ENCODE measurements at regions not wholly inside any gene's neighbourhood (a gene's known extent, or its start where the extent isn't known, plus 50 kb on each side); places are given as distances from the start of the nearest gene placed in this dataset.

DNA sequence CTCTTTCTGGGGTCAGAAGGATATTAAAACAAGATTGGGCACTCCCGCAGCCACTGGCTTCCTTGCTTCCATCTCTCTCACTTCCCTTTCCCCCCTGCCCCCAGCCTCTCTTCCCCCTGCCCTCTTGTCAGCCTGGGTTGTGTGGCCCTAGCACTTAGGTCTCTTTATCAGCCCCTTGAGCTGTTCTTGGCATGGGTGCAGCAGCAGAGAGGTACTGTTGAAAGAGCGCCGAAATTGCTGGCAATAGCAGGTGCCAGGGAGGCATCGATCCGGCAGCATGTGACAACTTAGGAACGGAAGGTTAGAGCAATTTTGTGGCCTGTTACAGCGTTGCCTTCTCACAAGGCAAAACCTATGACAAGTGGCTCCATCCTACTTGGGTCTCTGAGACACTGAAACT is 333.1 kb upstream of the IGFBP7 start:
- POLR2A ChIA-PET, result no interaction called here
- no peak for DNase-seq (ENCODE audit: low read depth, low spot score)

DNA sequence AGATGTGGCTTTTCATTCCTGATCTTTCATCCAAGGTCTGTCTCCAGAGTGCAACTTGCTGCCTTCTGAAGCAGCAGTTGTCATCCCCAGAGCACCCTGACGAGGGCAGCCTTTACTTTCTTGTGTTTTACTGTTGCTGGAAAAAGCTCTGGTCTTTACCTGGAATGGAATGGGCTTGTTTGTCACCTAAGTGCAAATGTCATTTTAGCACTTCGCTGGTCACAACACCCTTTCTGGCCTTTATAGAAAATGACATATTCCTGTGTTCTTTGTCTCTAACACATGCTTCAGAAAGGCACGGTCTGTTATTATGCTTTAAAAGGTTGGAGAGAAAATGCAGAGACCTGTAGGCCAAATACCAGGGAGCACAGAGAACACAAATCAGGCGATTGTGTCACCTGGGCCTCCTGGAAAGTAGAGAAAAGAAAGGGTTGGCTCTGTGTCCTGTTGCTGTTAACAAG is 332.7 kb upstream of the IGFBP7 start:
- Histone ChIP-seq H3K27me3 (ENCODE audit: control insufficient read depth, insufficient read depth, low read length) (no peaks in the 10 kb centered on the region; the same call in 1 of the 2 replicates), H3K36me3 (ENCODE audit: control insufficient read depth, insufficient read depth, low read length) (no peaks in the 10 kb centered on the region), H3K9me3 (ENCODE audit: control insufficient read depth, insufficient read depth, low read depth, low read length) (no peaks in the 10 kb centered on the region), H3K27ac (ENCODE audit: low read length) (no peak overlapping the region), H3K4me3 (ENCODE audit: low read depth in 2 of 2, low read length in 2 of 2) (no peak overlapping the region), H3K4me1 (ENCODE audit: control insufficient read depth, insufficient read depth, low read length) (no peaks in the 10 kb centered on the region)
- intact Hi-C loops (cut with micrococcal nuclease; ENCODE audit: unreplicated experiment), result no loop called here
- TF ChIP-seq, protein P1, sequence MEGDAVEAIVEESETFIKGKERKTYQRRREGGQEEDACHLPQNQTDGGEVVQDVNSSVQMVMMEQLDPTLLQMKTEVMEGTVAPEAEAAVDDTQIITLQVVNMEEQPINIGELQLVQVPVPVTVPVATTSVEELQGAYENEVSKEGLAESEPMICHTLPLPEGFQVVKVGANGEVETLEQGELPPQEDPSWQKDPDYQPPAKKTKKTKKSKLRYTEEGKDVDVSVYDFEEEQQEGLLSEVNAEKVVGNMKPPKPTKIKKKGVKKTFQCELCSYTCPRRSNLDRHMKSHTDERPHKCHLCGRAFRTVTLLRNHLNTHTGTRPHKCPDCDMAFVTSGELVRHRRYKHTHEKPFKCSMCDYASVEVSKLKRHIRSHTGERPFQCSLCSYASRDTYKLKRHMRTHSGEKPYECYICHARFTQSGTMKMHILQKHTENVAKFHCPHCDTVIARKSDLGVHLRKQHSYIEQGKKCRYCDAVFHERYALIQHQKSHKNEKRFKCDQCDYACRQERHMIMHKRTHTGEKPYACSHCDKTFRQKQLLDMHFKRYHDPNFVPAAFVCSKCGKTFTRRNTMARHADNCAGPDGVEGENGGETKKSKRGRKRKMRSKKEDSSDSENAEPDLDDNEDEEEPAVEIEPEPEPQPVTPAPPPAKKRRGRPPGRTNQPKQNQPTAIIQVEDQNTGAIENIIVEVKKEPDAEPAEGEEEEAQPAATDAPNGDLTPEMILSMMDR (IDR thresholded peaks at IDR 0.05), result peak; percentile 79
- no peak for TF ChIP-seq TCF7L2 (IDR thresholded peaks at IDR 0.05; ENCODE audit: low read depth, low read length)
- TF ChIP-seq, protein P2, sequence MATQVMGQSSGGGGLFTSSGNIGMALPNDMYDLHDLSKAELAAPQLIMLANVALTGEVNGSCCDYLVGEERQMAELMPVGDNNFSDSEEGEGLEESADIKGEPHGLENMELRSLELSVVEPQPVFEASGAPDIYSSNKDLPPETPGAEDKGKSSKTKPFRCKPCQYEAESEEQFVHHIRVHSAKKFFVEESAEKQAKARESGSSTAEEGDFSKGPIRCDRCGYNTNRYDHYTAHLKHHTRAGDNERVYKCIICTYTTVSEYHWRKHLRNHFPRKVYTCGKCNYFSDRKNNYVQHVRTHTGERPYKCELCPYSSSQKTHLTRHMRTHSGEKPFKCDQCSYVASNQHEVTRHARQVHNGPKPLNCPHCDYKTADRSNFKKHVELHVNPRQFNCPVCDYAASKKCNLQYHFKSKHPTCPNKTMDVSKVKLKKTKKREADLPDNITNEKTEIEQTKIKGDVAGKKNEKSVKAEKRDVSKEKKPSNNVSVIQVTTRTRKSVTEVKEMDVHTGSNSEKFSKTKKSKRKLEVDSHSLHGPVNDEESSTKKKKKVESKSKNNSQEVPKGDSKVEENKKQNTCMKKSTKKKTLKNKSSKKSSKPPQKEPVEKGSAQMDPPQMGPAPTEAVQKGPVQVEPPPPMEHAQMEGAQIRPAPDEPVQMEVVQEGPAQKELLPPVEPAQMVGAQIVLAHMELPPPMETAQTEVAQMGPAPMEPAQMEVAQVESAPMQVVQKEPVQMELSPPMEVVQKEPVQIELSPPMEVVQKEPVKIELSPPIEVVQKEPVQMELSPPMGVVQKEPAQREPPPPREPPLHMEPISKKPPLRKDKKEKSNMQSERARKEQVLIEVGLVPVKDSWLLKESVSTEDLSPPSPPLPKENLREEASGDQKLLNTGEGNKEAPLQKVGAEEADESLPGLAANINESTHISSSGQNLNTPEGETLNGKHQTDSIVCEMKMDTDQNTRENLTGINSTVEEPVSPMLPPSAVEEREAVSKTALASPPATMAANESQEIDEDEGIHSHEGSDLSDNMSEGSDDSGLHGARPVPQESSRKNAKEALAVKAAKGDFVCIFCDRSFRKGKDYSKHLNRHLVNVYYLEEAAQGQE (IDR thresholded peaks at IDR 0.05; ENCODE audit: insufficient read depth in 1 of 2, low read depth in 2 of 2, low read length in 1 of 2), result no peak
- no peak for TF ChIP-seq SIN3A (IDR thresholded peaks at IDR 0.05; ENCODE audit: borderline replicate concordance, insufficient read depth, low read depth, low read length)
- DNase-seq (ENCODE audit: low read depth, low spot score) (peak; percentile 39), ATAC-seq (no peak)
- in situ Hi-C loops (cut with HindIII; ENCODE audit: low pct_unique_long_range_greater_than_20kb, low sequenced_read_pairs), result no loop called here
- CTCF ChIA-PET, result no interaction called here
- BruUV-seq (replicated peaks), result no TSS peak
- POLR2A ChIA-PET, result no interaction called here

More for the DNA sequence above, 333.1 kb upstream of the IGFBP7 start:
- in situ Hi-C loops (cut with HindIII; ENCODE audit: low pct_unique_long_range_greater_than_20kb, low sequenced_read_pairs), result no loop called here
- Histone ChIP-seq H3K9me3 (ENCODE audit: control insufficient read depth, insufficient read depth, low read depth, low read length) (no peaks in the 10 kb centered on the region), H3K36me3 (ENCODE audit: control insufficient read depth, insufficient read depth, low read length) (no peaks in the 10 kb centered on the region), H3K4me1 (ENCODE audit: control insufficient read depth, insufficient read depth, low read length) (no peaks in the 10 kb centered on the region), H3K27ac (ENCODE audit: low read length) (no peak overlapping the region), H3K4me3 (ENCODE audit: low read depth in 2 of 2, low read length in 2 of 2) (no peak overlapping the region), H3K27me3 (ENCODE audit: control insufficient read depth, insufficient read depth, low read length) (no peaks in the 10 kb centered on the region; the same call in 1 of the 2 replicates)
- CTCF ChIA-PET, result no interaction called here
- intact Hi-C loops (cut with micrococcal nuclease; ENCODE audit: unreplicated experiment), result no loop called here
- no peak for ATAC-seq
- TF ChIP-seq, protein P2 (IDR thresholded peaks at IDR 0.05; ENCODE audit: insufficient read depth in 1 of 2, low read depth in 2 of 2, low read length in 1 of 2), result no peak
- no peak for TF ChIP-seq TCF7L2 (IDR thresholded peaks at IDR 0.05; ENCODE audit: low read depth, low read length)
- no peak for TF ChIP-seq SIN3A (IDR thresholded peaks at IDR 0.05; ENCODE audit: borderline replicate concordance, insufficient read depth, low read depth, low read length)
- TF ChIP-seq, protein P1 (IDR thresholded peaks at IDR 0.05), result no peak
- no peak for TF ChIP-seq POLR2AphosphoS5 (IDR thresholded peaks at IDR 0.05; ENCODE audit: low read depth, low read length)
- BruUV-seq (replicated peaks), result no TSS peak
